Loucy (cell line): ENCODE measurements at regions not wholly inside any gene's neighbourhood (a gene's known extent, or its start where the extent isn't known, plus 50 kb on each side); places are given as distances from the start of the nearest gene placed in this dataset.
"Not testable (repeated sequence)": the region's sequence is repeated elsewhere in the genome, so short reads cannot be mapped to it uniquely, and the experiment has no call there.

Experiments used
- H2AFZ ChIP-seq: fragments of 200-600 bp; sonication (generic); 2 replicates; pipeline ENCODE4 v1.6.0; 2016; ENCODE audit warnings: antibody characterized with exemption, mild to moderate bottlenecking, low read length, moderate library complexity
- H3F3A ChIP-seq: fragments of 200-600 bp; 2 replicates; pipeline ENCODE4 v1.6.0; 2016; ENCODE audit warnings: antibody characterized with exemption, low read depth, mild to moderate bottlenecking
- H3K27me3 ChIP-seq: fragments of 200-600 bp; sonication (generic); 2 replicates; pipeline ENCODE4 v1.6.1; 2014; ENCODE audit warnings: low read length, mild to moderate bottlenecking; ENCODE audit not compliant: insufficient read depth, poor library complexity, severe bottlenecking
- H3K36me3 ChIP-seq: fragments of 200-600 bp; sonication (generic); 2 replicates; pipeline ENCODE4 v1.6.1; 2016; ENCODE audit warnings: low read length; ENCODE audit not compliant: insufficient read depth
- H3K4me1 ChIP-seq: fragments of 200-600 bp; sonication (generic); 2 replicates; pipeline ENCODE4 v1.5.1; 2014; ENCODE audit warnings: low read length, mild to moderate bottlenecking; ENCODE audit not compliant: insufficient read depth, poor library complexity, severe bottlenecking
- H3K4me2 ChIP-seq: fragments of 200-600 bp; sonication (generic); 2 replicates; pipeline ENCODE4 v1.6.0; 2014; ENCODE audit warnings: antibody characterized with exemption, low read length, low read depth, mild to moderate bottlenecking; ENCODE audit not compliant: poor library complexity, severe bottlenecking
- H3K4me3 ChIP-seq: fragments of 200-600 bp; sonication (generic); 2 replicates; pipeline ENCODE4 v1.5.1; 2014; ENCODE audit warnings: low read length, mild to moderate bottlenecking, mixed read lengths; ENCODE audit not compliant: poor library complexity, severe bottlenecking
- H3K79me2 ChIP-seq: fragments of 200-600 bp; sonication (generic); 2 replicates; pipeline ENCODE4 v1.6.1; 2014; ENCODE audit warnings: low read length; ENCODE audit not compliant: insufficient read depth
- H3K9ac ChIP-seq: fragments of 200-600 bp; sonication (generic); 2 replicates; pipeline ENCODE4 v1.6.0; 2014; ENCODE audit warnings: mild to moderate bottlenecking, low read depth, low read length, moderate library complexity; ENCODE audit not compliant: poor library complexity, severe bottlenecking
- H3K9me2 ChIP-seq: fragments of 200-600 bp; sonication (generic); replicated peaks from 2 replicates; pipeline ENCODE4 v1.6.1; 2016; ENCODE audit warnings: low read depth, low read length, mixed read lengths
- H3K9me3 ChIP-seq: fragments of 200-600 bp; sonication (generic); 2 replicates; pipeline ENCODE4 v1.6.1; 2014; ENCODE audit warnings: mild to moderate bottlenecking, antibody characterized with exemption, low read length, low read depth; ENCODE audit not compliant: insufficient read depth
- H4K20me1 ChIP-seq: fragments of 200-600 bp; sonication (generic); 2 replicates; pipeline ENCODE4 v1.6.0; 2014; ENCODE audit warnings: antibody characterized with exemption, low read length, mild to moderate bottlenecking; ENCODE audit not compliant: insufficient read depth, poor library complexity, severe bottlenecking
- EZH2phosphoT487 ChIP-seq: fragments of 200-600 bp; IDR thresholded peaks from 2 replicates; pipeline ENCODE4 v1.6.1; 2018; ENCODE audit warnings: antibody characterized with exemption, mild to moderate bottlenecking, moderate library complexity, borderline replicate concordance
- TF ChIP-seq, protein P1 (sequence below): fragments of 200-600 bp; sonication (generic); conservative IDR thresholded peaks from 2 replicates; pipeline ENCODE4 v1.5.1; 2014; ENCODE audit warnings: mild to moderate bottlenecking, antibody characterized with exemption, low read length

DNA sequence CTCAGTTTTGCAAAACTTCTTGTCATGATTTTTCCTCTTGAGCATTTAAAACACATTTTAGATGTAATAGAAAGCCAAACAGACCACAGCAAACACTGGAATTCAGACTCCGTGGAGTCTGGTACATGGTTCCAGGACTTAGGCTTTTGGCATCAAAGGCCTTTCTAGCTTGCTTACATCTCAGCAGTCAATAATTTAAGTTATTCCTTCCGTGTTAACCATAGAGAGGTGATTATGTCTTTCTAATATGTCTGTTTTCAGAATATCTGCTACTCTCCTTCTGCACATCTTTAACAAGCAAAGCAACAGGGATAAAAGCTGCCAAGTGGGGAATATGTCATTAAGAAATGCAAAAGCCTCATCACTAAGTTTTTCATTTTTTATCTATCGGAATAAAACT lies 171.7 kb upstream of the CRBN start:
- H3K4me1 ChIP-seq, result peaks cover 6% of the 10 kb centered on the region
- H3K36me3 ChIP-seq, result no peaks in the 10 kb centered on the region
- H3K79me2 ChIP-seq, result no peaks in the 10 kb centered on the region
- no peaks in the 10 kb centered on the region for H3F3A ChIP-seq
- H4K20me1 ChIP-seq, result no peaks in the 10 kb centered on the region
- no peak overlapping the region for H3K9ac ChIP-seq
- H3K9me3 ChIP-seq, result no peaks in the 10 kb centered on the region
- no peak overlapping the region for H3K4me2 ChIP-seq
- TF ChIP-seq, protein P1, sequence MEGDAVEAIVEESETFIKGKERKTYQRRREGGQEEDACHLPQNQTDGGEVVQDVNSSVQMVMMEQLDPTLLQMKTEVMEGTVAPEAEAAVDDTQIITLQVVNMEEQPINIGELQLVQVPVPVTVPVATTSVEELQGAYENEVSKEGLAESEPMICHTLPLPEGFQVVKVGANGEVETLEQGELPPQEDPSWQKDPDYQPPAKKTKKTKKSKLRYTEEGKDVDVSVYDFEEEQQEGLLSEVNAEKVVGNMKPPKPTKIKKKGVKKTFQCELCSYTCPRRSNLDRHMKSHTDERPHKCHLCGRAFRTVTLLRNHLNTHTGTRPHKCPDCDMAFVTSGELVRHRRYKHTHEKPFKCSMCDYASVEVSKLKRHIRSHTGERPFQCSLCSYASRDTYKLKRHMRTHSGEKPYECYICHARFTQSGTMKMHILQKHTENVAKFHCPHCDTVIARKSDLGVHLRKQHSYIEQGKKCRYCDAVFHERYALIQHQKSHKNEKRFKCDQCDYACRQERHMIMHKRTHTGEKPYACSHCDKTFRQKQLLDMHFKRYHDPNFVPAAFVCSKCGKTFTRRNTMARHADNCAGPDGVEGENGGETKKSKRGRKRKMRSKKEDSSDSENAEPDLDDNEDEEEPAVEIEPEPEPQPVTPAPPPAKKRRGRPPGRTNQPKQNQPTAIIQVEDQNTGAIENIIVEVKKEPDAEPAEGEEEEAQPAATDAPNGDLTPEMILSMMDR, result no peak
- no peak for TF ChIP-seq EZH2phosphoT487
- H3K9me2 ChIP-seq, result no peaks in the 10 kb centered on the region
- H3K4me3 ChIP-seq, result no peak overlapping the region
- H2AFZ ChIP-seq, result no peak overlapping the region
- H3K27me3 ChIP-seq, result no peaks in the 10 kb centered on the region

- not testable (repeated sequence) for H3K4me1 ChIP-seq, H3K4me2 ChIP-seq, H3K36me3 ChIP-seq, H3K4me3 ChIP-seq, H3K9me2 ChIP-seq, H4K20me1 ChIP-seq, H3K9me3 ChIP-seq, H3F3A ChIP-seq, H3K27me3 ChIP-seq, H2AFZ ChIP-seq, H3K79me2 ChIP-seq, H3K9ac ChIP-seq
Observed at GRCh38 chr3:3347056-3347455, 167.6 kb upstream of the CRBN start.

DNA sequence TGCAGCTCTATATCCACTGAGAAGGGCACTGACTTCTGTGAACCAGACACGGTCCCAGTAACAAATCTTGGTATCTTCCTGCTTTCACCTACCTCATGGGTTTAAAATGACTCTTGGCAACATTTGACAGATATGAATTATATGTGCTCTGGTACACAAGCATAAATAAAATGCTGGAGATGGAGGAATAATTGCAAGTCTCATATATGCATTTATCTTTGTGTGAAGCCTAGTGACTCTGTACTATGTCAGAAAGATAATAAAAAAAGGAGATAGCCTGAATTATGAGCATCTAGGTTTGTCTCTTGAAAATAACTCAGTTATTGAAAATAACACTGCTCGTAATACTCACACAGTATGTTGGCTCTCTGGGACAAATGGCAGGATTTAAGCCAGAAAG lies 167.1 kb upstream of the CRBN start:
- no peaks in the 10 kb centered on the region for H3K36me3 ChIP-seq
- H3K4me1 ChIP-seq, result no peaks in the 10 kb centered on the region
- no peak overlapping the region for H3K4me2 ChIP-seq
- H3K79me2 ChIP-seq, result no peaks in the 10 kb centered on the region
- no peak overlapping the region for H3K9ac ChIP-seq
- no peaks in the 10 kb centered on the region for H3K27me3 ChIP-seq
- H3K9me2 ChIP-seq, result no peaks in the 10 kb centered on the region
- TF ChIP-seq, protein P1, result no peak
- TF ChIP-seq EZH2phosphoT487, result no peak
- H3K9me3 ChIP-seq, result no peaks in the 10 kb centered on the region
- H4K20me1 ChIP-seq, result no peaks in the 10 kb centered on the region
- H2AFZ ChIP-seq, result no peak overlapping the region
- no peaks in the 10 kb centered on the region for H3F3A ChIP-seq
- no peak overlapping the region for H3K4me3 ChIP-seq

DNA sequence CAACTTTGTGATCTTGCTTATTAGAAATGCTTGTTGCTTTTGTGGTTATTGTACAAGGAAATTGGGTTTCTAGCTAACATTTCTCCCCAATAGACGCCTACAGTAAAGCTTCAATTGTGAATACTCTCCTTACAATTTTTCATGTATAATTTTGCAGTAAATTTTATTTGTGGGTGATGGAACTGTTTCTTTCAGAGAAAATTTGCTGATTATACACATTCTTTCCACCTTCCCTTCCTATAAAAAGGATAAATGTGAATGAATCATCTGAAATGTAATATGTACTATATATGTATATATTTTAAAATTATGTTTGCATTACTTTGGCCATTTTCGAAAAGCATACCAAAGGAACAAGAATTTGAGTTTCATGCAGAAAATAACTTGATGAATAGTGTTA lies 162.7 kb upstream of the CRBN start:
- TF ChIP-seq, protein P1, result no peak
- no peak for TF ChIP-seq EZH2phosphoT487
- no peaks in the 10 kb centered on the region for H4K20me1 ChIP-seq
- H3F3A ChIP-seq, result no peaks in the 10 kb centered on the region
- H2AFZ ChIP-seq, result no peak overlapping the region
- H3K9me2 ChIP-seq, result no peaks in the 10 kb centered on the region
- H3K27me3 ChIP-seq, result no peaks in the 10 kb centered on the region
- H3K4me2 ChIP-seq, result no peak overlapping the region
- no peak overlapping the region for H3K4me3 ChIP-seq
- H3K9me3 ChIP-seq, result no peaks in the 10 kb centered on the region
- no peaks in the 10 kb centered on the region for H3K79me2 ChIP-seq
- H3K4me1 ChIP-seq, result peaks cover 6% of the 10 kb centered on the region
- H3K9ac ChIP-seq, result no peak overlapping the region
- H3K36me3 ChIP-seq, result no peaks in the 10 kb centered on the region
